ENCODE measurements at regions not wholly inside any gene's neighbourhood (a gene's known extent, or its start where the extent isn't known, plus 50 kb on each side); places are given as distances from the start of the nearest gene placed in this dataset.

DNA sequence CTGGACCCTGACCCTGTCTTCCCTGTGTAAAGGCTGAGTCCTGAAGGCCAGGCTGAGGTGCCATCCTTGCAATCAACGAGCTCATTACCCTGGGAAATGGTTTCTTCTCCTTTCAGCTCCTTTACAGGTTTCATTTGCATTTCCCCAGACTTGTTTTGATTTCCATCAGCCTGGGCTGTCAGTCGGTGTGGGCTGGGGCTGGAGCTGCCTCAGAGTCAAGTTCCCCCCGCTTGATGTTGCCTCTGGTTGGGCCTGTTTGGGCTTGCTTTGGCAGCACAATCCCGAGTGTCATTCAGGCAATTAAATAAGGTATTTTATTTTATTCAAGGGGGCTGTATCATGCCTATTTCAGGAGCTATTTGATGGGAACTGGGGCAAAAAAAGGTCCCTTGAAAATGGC is 424.9 kb downstream of the INSC start:
- TF ChIP-seq GATA3 (IDR thresholded peaks at IDR 0.05; ENCODE audit: low read depth, low read length), result no peak
- no peak for TF ChIP-seq GATA2 (IDR thresholded peaks at IDR 0.05; ENCODE audit: low read depth, low read length)

Data from SH-SY5Y (cell line).